Panc1 (cell line): ENCODE measurements at regions not wholly inside any gene's neighbourhood (a gene's known extent, or its start where the extent isn't known, plus 50 kb on each side); places are given as distances from the start of the nearest gene placed in this dataset.

ENCODE experiments used
- ATAC-seq: fragments of 200-7000 bp; cut with Tn5 transposase; 2 replicates; pipeline ENCODE4 v1.9.1; 2020; ENCODE audit warnings: mild to moderate bottlenecking, moderate library complexity
- BruUV-seq: library from RNA; stranded (reverse); fragments of 400-500 nt; replicated peaks from 2 replicates; lab custom pipeline; 2021; lab: Mats Ljungman, UMichigan
- CTCF ChIA-PET: fragments of 300-600 bp; sonication (Branson Sonifier 250); formaldehyde crosslinking; loops from one replicate; lab custom pipeline; 2022; ENCODE audit warnings: antibody characterized with exemption; lab: Charles Lee
- POLR2A ChIA-PET: fragments of 300-600 bp; sonication (Branson Sonifier 250); formaldehyde crosslinking; loops from one replicate; lab custom pipeline; 2022; ENCODE audit warnings: antibody characterized with exemption; lab: Charles Lee
- DNase-seq: peaks from one replicate; pipeline ENCODE4 v3.0.0-alpha.2; 2010; ENCODE audit warnings: low read depth, low spot score
- H3K27ac ChIP-seq: 2 replicates; pipeline ENCODE4 v1.5.1; 2011; ENCODE audit warnings: mild to moderate bottlenecking, low read length, inconsistent platforms
- H3K27me3 ChIP-seq: fragments of 200-500 bp; sonication (Bioruptor generic); 2 replicates; pipeline ENCODE4 v1.6.0; 2014; ENCODE audit warnings: low read length, inconsistent platforms; ENCODE audit not compliant: control insufficient read depth, insufficient read depth
- H3K36me3 ChIP-seq: fragments of 200-500 bp; sonication (Bioruptor generic); 2 replicates; pipeline ENCODE4 v1.5.1; 2014; ENCODE audit warnings: inconsistent platforms, mild to moderate bottlenecking, low read length, moderate library complexity; ENCODE audit not compliant: control insufficient read depth, insufficient read depth
- H3K4me1 ChIP-seq: 2 replicates; pipeline ENCODE4 v1.5.1; 2011; ENCODE audit warnings: inconsistent platforms, mild to moderate bottlenecking, low read length, moderate library complexity; ENCODE audit not compliant: control insufficient read depth, insufficient read depth
- H3K4me3 ChIP-seq, 2 experiments: 2 replicates each; pipeline ENCODE4 v1.5.1; 2011 to 2012; ENCODE audit warnings: low read depth in 2 of 2, low read length in 2 of 2, mild to moderate bottlenecking in 2 of 2, inconsistent platforms in 1 of 2, moderate library complexity in 1 of 2
- H3K9me3 ChIP-seq: fragments of 200-500 bp; sonication (Bioruptor generic); 2 replicates; pipeline ENCODE4 v1.5.1; 2014; ENCODE audit warnings: low read depth, mild to moderate bottlenecking, inconsistent platforms, low read length, moderate library complexity; ENCODE audit not compliant: control insufficient read depth, insufficient read depth
- POLR2AphosphoS5 ChIP-seq: IDR thresholded peaks from 2 replicates; pipeline ENCODE4 v1.6.1; 2012; ENCODE audit warnings: mild to moderate bottlenecking, low read depth, low read length, moderate library complexity
- SIN3A ChIP-seq: IDR thresholded peaks from 2 replicates; pipeline ENCODE4 v1.6.1; 2012; ENCODE audit warnings: low read depth, mild to moderate bottlenecking, low read length, moderate library complexity, borderline replicate concordance; ENCODE audit not compliant: insufficient read depth
- TCF7L2 ChIP-seq: IDR thresholded peaks from 2 replicates; pipeline ENCODE4 v1.6.1; 2011; ENCODE audit warnings: mild to moderate bottlenecking, low read depth, low read length, inconsistent platforms
- in situ Hi-C: cut with HindIII; loops from 2 replicates; pipeline ENCODE4 v1.10.0; 2016; ENCODE audit warnings: low sequenced_read_pairs, low pct_unique_long_range_greater_than_20kb
- intact Hi-C: fragments of 100-400 bp; cut with micrococcal nuclease; formaldehyde crosslinking; loops from one replicate; pipeline ENCODE4 v1.10.0; 2022; ENCODE audit not compliant: unreplicated experiment
- TF ChIP-seq, protein P1 (sequence below), 2 experiments: IDR thresholded peaks; 2 replicates each; pipeline ENCODE4 v1.6.1; 2011 to 2012; ENCODE audit warnings: low read depth in 2 of 2, control low read depth in 1 of 2, low read length in 1 of 2, mild to moderate bottlenecking in 1 of 2, moderate library complexity in 1 of 2; ENCODE audit not compliant: insufficient read depth in 1 of 2
- TF ChIP-seq, protein P2 (sequence below): fragments of 450-650 bp; IDR thresholded peaks from 2 replicates; pipeline ENCODE4 v1.5.1; 2017; ENCODE audit warnings: mild to moderate bottlenecking

DNA sequence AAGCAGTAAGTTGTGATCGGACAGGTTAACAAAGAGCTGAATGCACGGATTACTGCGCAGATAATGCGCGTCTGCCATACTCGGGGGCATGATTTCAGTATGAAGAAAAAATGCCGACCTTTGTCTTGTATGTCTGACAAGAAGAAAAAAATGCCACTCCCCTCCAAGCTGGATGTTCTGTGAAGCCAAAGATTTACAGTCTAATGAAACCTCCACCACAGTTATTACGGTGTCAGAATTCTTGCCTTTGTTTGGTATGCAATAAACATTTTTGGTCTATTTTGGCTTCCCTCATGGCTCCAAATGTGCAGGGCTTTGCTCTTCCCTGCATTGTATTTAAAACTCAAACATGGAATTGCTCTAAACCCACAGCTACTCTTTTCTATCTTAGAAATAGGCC, 72.2 kb upstream of the THUMPD2 start:
- ChIA-PET CTCF (no interaction called here), POLR2A (no interaction called here)
- BruUV-seq: no TSS peak
- Histone ChIP-seq H3K27me3 (no peaks in the 10 kb centered on the region), H3K4me3 (no peak overlapping the region), H3K36me3 (no peaks in the 10 kb centered on the region), H3K27ac (no peak overlapping the region), H3K9me3 (no peaks in the 10 kb centered on the region), H3K4me1 (peaks cover 3% of the 10 kb centered on the region; the same call in 1 of the 2 replicates)
- no peak for DNase-seq
- in situ Hi-C loops: no loop called here
- intact Hi-C loops: no loop called here
- TF ChIP-seq SIN3A (no peak), POLR2AphosphoS5 (no peak), TCF7L2 (no peak)
- TF ChIP-seq, protein P1, sequence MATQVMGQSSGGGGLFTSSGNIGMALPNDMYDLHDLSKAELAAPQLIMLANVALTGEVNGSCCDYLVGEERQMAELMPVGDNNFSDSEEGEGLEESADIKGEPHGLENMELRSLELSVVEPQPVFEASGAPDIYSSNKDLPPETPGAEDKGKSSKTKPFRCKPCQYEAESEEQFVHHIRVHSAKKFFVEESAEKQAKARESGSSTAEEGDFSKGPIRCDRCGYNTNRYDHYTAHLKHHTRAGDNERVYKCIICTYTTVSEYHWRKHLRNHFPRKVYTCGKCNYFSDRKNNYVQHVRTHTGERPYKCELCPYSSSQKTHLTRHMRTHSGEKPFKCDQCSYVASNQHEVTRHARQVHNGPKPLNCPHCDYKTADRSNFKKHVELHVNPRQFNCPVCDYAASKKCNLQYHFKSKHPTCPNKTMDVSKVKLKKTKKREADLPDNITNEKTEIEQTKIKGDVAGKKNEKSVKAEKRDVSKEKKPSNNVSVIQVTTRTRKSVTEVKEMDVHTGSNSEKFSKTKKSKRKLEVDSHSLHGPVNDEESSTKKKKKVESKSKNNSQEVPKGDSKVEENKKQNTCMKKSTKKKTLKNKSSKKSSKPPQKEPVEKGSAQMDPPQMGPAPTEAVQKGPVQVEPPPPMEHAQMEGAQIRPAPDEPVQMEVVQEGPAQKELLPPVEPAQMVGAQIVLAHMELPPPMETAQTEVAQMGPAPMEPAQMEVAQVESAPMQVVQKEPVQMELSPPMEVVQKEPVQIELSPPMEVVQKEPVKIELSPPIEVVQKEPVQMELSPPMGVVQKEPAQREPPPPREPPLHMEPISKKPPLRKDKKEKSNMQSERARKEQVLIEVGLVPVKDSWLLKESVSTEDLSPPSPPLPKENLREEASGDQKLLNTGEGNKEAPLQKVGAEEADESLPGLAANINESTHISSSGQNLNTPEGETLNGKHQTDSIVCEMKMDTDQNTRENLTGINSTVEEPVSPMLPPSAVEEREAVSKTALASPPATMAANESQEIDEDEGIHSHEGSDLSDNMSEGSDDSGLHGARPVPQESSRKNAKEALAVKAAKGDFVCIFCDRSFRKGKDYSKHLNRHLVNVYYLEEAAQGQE (IDR thresholded peaks at IDR 0.05; ENCODE audit: insufficient read depth in 1 of 2, low read depth in 2 of 2, low read length in 1 of 2): no peak
- TF ChIP-seq, protein P2, sequence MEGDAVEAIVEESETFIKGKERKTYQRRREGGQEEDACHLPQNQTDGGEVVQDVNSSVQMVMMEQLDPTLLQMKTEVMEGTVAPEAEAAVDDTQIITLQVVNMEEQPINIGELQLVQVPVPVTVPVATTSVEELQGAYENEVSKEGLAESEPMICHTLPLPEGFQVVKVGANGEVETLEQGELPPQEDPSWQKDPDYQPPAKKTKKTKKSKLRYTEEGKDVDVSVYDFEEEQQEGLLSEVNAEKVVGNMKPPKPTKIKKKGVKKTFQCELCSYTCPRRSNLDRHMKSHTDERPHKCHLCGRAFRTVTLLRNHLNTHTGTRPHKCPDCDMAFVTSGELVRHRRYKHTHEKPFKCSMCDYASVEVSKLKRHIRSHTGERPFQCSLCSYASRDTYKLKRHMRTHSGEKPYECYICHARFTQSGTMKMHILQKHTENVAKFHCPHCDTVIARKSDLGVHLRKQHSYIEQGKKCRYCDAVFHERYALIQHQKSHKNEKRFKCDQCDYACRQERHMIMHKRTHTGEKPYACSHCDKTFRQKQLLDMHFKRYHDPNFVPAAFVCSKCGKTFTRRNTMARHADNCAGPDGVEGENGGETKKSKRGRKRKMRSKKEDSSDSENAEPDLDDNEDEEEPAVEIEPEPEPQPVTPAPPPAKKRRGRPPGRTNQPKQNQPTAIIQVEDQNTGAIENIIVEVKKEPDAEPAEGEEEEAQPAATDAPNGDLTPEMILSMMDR: no peak
- no peak for ATAC-seq

DNA sequence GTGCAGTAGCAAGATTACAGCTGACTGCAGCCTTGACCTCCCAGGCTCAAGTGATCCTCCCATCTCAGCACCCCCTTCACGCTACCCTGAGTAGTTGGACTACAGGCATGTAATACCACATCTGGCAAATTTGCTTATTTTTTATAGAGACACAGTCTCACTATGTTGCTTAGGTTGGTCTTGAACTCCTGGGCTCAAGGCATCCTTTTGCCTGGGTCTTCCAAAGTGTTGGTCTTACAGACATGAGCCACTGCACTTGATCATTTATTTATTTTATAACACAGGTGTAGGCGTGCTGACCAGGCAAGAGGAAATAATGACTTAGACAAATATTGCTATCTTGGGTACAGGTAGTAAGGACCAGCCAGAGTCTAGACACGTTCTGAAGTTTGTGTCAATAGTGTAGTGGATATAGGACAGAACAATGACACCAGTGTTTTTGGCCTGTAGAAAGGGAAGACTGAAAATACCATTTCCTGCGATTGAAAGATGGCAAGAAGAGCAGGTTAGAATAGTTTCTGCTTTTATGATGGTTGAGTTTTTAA, 71.0 kb upstream of the THUMPD2 start:
- ATAC-seq: no peak
- in situ Hi-C loops (no loop called here), intact Hi-C loops (no loop called here)

More for the DNA sequence above, 71.0 kb upstream of the THUMPD2 start:
- H3K27me3 ChIP-seq: no peaks in the 10 kb centered on the region
- BruUV-seq: no TSS peak
- CTCF ChIA-PET: no interaction called here
- H3K36me3 ChIP-seq: no peaks in the 10 kb centered on the region
- H3K9me3 ChIP-seq: no peaks in the 10 kb centered on the region
- no peak for DNase-seq
- no peak overlapping the region for H3K4me3 ChIP-seq
- POLR2A ChIA-PET: no interaction called here
- no peak for TF ChIP-seq SIN3A
- TF ChIP-seq POLR2AphosphoS5: no peak
- TF ChIP-seq, protein P1 (IDR thresholded peaks at IDR 0.05; ENCODE audit: insufficient read depth in 1 of 2, low read depth in 2 of 2, low read length in 1 of 2): no peak
- no peak for TF ChIP-seq TCF7L2
- TF ChIP-seq, protein P2: no peak
- H3K4me1 ChIP-seq: peaks cover 3% of the 10 kb centered on the region; the same call in 1 of the 2 replicates
- H3K27ac ChIP-seq: no peak overlapping the region
